ENCODE measurements at regions not wholly inside any gene's neighbourhood (a gene's known extent, or its start where the extent isn't known, plus 50 kb on each side); places are given as distances from the start of the nearest gene placed in this dataset.

DNA sequence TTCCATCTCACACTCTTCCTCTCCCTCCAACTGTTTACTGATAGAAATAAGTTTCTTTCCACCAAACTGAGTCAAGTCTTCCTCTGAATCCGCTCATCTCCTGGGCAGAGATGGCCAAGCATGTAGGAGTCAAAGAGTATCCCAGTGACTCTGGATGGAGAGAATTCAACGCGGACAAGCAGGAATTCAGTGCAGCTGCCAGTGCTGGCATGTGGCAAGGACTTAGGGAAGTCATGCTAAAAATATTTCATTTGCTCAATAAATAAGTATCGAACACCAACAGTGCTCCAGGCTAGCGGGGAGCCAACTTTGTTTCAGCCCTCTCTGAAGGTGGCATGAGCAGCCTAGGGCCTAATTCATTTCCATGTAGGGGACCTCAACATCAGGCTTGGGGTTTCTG is 351.6 kb upstream of the ZMIZ1 start:
- DNase-seq (ENCODE audit: low read depth in 2 of 3, low spot score in 1 of 3): no peak

DNA sequence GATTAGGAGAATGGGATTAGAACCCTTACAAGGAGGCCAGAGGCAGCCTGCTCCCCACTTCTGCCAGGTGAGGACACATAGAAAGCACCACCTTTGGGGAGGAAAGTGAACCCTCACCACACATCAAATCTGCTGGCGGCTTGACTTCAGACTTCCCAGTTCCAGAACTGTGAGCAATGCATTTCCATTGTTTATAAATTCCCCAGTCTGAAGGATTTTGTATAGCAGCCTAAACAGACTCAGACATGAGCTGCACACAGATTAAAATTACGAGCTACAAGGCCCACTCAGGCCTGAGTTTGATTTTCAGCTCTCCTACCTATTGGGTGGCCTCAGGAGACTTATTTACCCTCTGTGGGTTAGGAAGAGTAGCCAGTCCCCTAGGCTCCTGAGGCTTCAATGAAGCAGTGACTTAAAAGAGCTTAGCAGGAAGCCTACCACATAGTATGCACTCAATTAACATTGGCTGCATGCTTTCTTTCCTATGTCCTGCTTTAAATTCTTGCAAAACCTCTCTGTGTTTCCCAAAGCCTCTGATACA is 350.7 kb upstream of the ZMIZ1 start:
- DNase-seq (ENCODE audit: low read depth in 2 of 3, low spot score in 1 of 3): no peak

DNA sequence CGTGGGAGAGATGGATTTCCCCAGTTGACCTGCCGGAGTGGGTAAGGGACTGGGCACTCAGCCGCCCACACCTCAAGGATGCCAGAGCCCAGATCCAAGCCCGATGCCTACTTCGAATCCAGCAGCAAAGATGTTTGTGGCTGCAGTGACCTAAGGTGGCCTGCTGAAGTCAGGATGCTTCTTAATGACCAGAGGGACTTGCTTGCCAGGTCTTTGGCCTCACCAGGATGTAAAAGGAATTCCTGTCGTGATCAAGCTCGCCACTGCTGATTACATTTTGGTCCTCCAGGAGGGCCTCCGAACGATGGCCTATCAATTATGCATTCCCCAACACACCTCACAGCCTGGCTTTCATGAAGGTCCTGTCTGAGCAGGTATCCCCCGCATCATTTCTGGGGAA is 349.5 kb upstream of the ZMIZ1 start:
- no peak for DNase-seq (ENCODE audit: low read depth in 2 of 3, low spot score in 1 of 3)

DNA sequence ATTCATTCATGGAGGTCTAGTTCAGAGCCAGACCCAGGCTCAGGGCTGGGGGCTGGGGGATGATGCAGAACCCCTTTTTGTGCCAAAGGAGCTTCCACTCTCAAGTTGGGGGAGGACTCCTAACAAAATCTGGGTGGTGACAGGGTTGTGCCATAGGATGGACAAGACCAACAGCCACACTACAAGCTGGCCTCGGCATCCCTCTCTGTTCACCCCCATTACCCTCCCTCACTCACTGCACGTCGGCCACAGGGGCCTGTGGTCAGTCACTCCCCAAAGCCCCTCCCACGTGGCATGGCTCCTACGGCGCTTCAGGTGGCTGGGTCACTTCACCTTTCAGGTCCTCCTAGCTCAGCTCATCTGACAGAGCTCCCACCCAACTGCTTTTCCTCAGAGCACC is 348.7 kb upstream of the ZMIZ1 start:
- no peak for DNase-seq (ENCODE audit: low read depth in 2 of 3, low spot score in 1 of 3)

DNA sequence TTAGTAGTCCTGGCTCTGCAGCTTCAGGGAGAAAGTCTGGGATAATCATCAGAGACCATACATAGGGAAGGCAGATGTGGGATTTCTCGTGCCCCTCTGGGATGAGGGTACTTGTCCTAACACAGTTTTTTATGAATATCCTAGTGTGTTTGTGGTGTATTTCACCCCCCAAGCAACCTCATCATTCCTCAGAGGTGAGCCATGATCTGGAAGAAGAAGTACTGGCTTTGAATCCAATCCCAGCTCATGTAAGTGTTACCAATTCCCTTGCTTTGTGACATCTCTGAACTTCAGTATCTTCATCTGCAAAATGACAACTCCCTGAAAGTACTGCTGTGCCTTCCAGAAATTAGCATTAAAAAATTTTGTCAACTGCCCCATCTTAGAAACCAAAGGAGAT is 347.5 kb upstream of the ZMIZ1 start:
- DNase-seq (ENCODE audit: low read depth in 2 of 3, low spot score in 1 of 3): no peak

DNA sequence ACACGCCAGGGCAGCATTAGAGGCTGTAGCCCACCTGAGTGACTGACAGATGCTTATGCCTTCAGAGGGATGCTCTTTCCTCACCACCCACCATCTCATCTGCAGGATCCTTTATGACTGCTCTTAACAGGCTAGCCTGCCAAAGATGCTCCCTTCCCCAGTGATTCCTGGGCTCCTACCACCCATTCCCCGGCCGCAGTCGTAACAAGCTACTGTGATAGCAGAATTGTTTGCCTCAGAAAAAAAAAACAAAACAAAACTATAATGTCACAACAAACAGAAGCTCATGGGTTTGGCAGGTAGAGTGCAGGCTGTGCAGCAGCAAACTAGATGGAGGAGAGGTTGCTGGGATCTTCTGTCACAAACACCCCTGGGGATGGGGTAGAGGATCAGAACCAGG is 343.9 kb upstream of the ZMIZ1 start:
- no peak for DNase-seq (ENCODE audit: low read depth in 2 of 3, low spot score in 1 of 3)

DNA sequence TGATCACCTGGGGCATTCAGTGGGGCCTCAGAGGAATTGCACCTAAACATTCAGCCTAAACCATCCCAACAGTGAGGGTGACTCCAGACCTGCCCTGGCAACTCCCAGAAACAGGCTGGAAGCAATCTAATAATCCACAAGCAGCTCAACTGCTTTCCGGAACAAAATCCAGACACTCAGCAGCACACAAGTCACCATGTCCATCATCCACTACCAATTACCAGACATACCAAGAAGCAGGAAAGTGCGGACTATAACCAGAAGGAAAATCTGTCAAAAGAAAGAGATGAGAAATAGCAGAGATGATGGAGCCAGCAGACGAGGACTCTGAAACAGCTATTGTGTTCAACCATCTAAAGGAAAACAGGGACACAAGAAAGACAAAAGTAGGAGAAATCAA is 342.6 kb upstream of the ZMIZ1 start:
- no peak for DNase-seq (ENCODE audit: low read depth in 2 of 3, low spot score in 1 of 3)

DNA sequence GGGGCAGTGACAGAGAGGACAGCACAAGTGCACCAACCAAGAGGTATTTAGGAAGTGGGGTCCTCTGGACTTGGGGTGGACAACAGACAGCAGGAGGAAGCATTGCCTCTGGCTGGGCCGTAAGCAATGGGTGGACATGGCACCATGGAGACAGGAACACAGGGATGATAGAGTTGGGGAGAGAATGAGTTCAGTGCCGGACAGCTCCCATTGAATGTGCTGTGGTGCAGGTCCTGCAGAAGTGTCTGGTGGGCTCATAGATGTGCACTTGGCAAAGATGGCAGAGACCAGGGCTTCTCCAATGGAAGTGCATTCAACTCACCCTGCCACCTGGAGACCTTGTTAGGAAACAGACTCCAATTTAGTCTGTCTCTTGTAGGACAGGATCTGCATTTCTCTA is 341.5 kb upstream of the ZMIZ1 start:
- DNase-seq (ENCODE audit: low read depth in 2 of 3, low spot score in 1 of 3): no peak

DNA sequence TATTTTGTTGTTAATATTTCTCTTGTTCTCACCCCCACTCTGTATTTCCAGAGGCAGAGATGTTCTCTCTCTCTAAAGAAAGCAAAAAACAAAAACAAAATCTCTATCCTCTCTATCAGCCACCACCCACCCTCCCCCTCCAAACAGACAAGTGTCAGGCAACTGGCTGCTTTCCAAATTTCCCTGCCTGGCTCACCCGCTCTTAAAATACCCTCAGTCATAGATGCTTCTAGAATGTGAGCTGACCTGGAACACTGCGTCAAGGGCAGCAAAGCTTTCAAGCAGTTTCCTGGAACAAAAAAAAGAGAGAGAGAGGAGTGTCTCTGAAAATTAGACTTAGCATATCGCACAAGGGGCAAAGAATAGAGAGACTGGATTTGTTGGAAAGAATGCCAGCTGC is 341.0 kb upstream of the ZMIZ1 start:
- no peak for DNase-seq (ENCODE audit: low read depth in 2 of 3, low spot score in 1 of 3)

DNA sequence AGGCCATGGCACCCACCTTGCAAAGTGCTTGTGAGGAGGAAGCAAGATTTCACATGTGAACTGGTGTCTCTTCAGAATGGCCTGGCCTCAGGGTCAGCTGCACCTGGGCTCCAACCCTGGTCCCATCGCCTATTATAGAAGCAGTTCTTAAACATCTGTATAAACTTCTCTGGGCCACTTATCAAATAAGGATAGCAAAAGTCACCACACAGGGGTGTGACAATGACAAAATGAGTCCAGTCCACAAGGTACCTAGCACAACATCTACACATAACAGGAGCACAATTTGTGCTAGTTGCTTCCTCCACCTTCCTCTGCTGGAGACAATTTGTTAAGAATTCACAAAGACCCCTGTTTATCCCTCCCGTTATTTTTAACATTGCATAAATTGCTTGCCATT is 340.6 kb upstream of the ZMIZ1 start:
- no peak for DNase-seq (ENCODE audit: low read depth in 2 of 3, low spot score in 1 of 3)

DNA sequence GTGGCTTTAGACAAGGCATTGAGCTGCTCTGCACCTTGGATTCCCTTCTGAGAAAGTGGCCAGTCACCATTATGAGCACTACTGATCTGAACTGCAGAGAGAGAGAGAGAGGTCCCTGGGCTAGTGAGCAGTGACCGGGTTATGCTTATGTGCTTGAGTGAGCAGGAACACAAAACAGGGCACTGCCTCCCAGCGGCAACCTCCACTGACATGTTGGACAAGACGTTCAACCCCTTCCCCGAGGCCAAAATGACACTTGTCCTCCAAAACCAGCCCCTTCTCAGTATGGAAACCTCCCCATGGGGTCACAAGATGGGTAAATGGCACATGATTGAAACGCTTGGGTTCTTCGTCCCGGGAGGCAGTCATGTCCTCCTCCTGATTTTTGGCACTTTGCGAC is 339.4 kb upstream of the ZMIZ1 start:
- no peak for DNase-seq (ENCODE audit: low read depth in 2 of 3, low spot score in 1 of 3)

DNA sequence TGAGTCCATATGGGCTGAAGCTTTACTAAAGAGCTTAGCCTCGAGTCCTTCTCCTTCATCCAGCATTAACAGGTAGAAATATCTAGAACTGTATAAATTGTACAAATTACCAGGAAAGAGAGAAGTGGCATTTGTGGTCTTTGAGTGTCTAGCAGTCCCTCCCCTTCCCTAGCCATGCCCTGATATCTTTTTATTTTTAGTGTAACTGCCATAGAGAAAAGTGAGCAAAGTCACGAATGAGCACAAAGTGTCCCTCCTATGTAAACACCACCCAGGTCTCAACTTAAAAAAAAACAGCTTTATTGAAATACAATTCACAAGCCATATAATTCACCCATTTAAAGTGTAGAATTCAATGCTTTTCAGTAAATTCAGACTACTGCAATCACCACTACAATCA is 339.0 kb upstream of the ZMIZ1 start:
- no peak for DNase-seq (ENCODE audit: low read depth in 2 of 3, low spot score in 1 of 3)

DNA sequence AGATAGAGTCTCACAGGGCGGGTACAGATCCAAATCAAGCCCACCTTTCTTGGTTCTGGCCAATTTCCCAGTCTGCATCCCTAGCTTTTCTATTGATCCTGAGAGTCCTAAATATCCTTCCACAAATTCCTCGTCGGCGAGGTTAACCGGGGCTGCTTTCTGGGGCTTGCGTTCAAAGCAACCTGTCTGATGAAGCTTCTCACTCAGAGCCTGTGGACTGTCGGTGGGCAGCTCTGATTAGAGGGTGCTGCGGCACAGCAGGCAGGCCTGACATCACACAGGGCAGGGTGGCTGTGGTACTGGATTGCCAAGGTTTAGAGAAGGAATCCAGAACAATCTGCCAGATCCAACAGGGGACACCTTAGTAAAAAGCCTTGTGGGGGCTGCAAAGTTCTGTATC is 338.0 kb upstream of the ZMIZ1 start:
- no peak for DNase-seq (ENCODE audit: low read depth in 2 of 3, low spot score in 1 of 3)

DNA sequence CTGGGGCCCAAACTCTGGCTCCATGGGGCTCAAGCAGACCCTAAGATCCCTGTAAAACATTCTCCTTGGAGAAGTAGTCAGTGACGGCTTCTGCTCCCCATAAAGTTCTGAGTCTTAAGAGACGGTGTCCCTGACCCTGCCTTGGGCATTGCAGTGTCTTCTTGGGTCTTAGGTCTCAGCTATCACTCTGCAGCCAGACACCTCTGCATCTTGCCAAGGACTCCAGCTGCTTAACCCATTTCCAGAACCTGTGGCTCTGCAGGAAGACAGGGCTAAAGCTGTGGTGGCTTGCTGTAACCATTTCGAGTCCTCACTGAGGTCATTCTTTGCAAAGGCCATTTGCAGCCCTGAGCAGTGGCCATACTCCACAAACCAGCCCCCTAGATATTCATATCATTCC is 337.1 kb upstream of the ZMIZ1 start:
- DNase-seq (ENCODE audit: low read depth in 2 of 3, low spot score in 1 of 3): no peak

DNA sequence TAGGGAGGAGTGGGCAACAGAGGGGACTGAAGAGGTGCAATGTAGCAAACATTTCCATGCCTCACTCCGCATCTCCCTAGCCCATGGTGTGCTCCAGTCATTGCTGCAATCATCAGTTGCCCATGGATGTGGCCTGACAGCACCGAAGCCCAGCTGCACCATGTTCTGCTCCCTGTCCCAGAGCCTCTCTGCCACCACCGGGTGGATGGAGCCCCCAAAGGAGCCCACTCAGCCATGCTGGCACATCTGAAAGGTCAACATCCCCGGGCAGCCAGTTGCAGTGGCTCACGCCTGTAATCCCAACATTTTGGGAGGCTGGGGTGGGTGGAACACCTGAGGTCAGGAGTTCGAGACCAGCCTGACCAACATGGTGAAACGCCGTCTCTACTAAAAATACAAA is 336.4 kb upstream of the ZMIZ1 start:
- no peak for DNase-seq (ENCODE audit: low read depth in 2 of 3, low spot score in 1 of 3)

DNA sequence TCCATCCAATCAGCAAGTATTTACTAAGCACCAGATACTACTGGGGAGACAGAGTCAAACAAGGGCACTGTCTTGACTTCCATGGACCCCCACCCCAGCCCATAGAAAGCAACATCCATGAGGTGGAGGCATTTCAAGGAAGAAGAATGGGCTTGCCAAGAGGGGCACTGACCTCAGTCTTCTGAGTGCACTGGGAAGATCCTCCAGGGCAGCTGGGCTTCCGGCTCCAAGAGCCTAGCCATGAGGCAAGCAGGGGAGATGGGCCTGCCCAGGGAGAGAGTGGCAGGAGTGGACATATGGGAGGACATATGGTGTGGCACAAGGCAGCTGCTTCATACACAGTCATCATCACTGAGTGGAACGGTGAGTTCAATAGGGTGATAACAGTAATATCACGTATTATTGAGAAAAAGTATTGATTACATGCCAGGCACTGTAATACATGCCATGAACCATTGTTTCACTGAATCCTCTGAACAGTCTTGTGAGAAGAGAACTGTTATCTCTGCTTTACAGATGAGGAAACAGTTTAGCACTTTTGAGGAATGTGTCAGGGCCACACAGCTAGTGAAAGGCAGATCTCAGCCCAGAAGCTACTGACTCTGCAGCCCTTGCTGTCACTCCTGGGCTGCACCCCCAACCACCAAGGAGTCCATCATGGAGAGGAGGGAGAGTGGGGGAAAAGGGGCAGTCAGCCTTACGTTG is 331.7 kb upstream of the ZMIZ1 start:
- no peak for DNase-seq (ENCODE audit: low read depth in 2 of 3, low spot score in 1 of 3)

DNA sequence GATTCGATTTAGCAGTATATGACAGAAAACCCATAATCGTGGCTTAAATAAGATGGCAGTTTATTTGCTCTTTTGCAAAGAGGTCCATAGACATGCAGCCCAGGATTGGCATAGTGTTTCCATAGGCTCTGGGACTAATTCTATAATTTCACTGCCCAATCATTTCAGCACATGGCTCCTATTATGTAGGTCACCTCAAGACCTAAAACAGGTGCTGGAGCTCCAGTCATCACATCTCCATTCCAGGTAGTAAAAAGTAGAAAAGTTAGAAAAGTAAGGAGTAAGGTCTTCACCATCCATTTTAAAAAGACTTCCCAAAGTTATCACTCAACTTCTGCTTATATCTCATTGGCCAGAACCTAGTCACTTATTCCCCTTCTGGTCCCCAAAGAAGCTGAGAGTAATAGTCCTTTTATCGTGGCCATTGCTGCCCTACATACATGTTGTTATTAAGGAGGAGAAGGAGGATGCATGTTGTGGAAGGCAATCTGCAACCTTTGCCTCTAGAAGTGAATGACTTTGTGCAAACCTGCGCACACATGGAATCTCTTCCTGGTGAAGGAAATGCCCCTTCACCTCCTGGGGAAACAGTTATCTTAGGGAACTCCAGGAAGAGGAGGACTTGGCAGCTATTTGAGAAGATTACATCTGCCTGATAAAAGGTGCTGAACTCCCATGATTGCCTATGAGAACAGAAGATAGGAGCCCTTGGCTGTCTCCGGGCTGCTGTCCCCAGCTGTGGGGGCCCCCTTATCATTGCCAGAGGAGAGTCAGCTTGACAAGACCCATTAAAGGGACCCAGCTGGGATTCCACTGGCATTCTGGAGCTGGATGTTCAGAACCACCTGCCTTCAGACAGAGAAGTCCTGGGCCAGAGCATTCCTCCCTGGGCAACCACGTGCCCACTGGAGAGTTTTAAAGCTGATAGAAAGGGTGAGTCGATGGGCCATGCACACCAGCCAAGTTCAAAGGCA is 330.6 kb upstream of the ZMIZ1 start:
- DNase-seq (ENCODE audit: low read depth in 2 of 3, low spot score in 1 of 3): no peak

DNA sequence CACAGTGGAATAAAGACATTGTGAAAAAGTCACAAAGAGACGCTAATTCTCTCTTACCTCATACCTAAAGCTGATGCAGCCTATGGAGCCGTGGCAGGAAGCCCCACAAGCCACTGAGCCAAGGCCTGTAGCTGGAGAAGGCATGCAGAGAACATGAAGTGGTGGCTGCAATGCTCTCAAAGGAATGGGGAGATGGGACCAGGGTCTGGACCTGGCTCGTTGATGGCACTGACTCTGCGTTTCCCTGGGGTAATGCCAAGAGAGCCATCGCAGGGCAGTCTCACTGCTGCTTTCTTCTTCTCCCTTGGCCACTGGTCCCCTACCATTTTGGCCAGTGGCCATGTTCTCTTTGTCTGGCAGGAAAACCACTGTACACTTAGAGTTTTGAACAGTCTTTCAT is 329.9 kb upstream of the ZMIZ1 start:
- no peak for DNase-seq (ENCODE audit: low read depth in 2 of 3, low spot score in 1 of 3)

DNA sequence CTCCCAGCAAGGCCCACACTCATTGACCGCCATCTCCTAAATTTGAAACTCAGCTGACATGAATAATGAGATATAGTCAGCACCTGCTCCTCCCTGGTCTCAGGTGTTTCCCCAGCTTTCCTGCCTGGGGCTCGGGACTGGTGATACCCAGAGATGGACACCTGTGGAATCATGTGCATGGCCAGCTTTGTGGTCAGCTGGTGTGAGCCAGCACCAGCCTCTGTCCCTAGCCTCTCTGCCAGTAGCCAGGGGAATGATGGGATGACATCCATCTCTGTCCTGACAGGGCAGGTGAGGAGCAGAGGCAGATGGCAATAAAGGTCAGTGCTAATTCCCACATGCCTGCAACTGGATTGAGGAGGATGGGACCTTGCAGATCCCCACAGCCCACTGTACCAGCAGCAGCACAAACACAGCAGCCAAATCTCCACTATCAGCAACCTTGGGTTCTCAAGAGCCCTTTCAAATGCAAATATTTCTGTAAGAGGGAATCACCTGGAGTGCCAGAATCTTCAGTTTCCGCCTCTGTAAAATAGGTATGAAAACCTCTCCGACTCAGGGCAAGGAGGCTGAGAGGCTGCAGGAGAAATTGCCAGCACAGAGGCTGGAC is 329.2 kb upstream of the ZMIZ1 start:
- no peak for DNase-seq (ENCODE audit: low read depth in 2 of 3, low spot score in 1 of 3)

DNA sequence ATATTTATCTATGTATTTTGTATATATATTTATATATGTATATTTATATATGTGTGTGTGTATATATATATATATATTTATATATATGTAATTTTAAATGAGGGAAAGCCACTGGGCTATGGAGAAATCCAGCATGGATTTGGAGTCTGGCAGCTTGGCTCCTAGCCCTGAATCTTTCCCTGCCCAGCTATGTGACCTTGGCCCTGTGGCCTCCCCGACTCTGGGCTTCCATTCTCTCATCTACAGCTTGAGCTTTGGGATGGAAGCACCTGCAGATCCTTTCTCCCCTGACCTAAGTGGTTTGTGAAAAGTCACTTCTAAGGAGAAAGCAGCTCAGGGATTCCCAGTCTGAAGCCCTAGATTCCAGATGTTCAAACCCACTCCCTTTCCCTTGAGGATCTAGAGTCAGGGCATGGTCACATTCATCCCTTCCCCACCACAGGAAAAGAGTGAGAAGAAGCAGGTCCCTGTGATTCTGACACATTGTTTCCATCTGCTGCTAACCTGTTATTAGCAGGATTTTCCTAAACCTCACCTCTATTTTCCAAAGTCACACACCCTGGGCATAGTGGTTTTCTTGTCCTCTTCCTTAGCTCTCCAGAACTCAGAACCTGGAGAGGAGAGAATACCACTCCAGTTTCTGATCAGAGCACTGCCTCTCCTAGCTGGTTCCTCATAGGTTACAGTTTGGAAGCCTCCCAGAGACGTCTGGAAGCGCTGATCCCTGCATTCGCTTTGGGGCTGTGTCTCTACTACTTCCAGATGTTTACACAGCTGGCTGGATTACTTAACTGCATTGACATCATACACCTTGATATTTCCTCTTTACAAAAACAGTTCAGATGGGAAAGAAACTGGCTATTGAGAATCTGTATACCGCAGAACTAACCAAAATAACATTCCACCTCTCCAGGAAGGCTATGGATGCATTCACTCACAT is 327.5 kb upstream of the ZMIZ1 start:
- DNase-seq (ENCODE audit: low read depth in 2 of 3, low spot score in 1 of 3): no peak

DNA sequence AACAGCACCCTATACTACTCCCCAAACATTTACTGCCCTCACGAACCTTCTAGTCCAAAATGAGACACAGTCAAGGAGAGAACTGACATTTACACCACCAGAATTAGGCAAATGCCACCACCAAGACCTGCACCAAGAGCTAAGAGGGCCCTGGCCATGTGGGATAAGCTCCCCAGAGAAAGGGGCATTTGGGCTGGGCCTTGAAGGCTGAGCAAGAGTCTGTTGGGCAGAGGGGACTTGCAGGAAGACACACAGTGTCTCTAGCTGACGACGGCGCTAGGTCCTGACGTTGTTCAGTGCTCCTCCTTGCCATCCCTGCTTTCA is 326.4 kb upstream of the ZMIZ1 start:
- DNase-seq (ENCODE audit: low read depth in 2 of 3, low spot score in 1 of 3): no peak

Measured in stimulated activated CD4-positive, alpha-beta T cell treated with anti-CD3 and anti-CD28 coated beads, Interleukin-12 subunit alpha, Interleukin-12 subunit beta, amount 100 ng/mL, for 48 hours (primary cell).